GM23338 (cell line): ENCODE measurements at regions not wholly inside any gene's neighbourhood (a gene's known extent, or its start where the extent isn't known, plus 50 kb on each side); places are given as distances from the start of the nearest gene placed in this dataset.

ENCODE experiments used
- EZH2 ChIP-seq: fragments of 200-600 bp; sonication (generic); IDR thresholded peaks from one replicate; pipeline ENCODE4 v1.8.0; 2017; ENCODE audit warnings: antibody characterized with exemption, mild to moderate bottlenecking, low read depth; ENCODE audit not compliant: unreplicated experiment
- ZNF114 ChIP-seq: fragments of 250-450 bp; sonication (Bioruptor Pico); IDR thresholded peaks from 2 replicates; pipeline ENCODE4 v1.5.0; 2020; ENCODE audit warnings: mild to moderate bottlenecking, moderate library complexity
- TF ChIP-seq, protein P1 (sequence below): fragments of 250-450 bp; sonication (Bioruptor Pico); IDR thresholded peaks from 2 replicates; pipeline ENCODE4 v1.5.0; 2020; ENCODE audit warnings: mild to moderate bottlenecking, moderate library complexity

GRCh38 chr11:4190098-4190497 lies 95.5 kb downstream of the RRM1 start (continued):
- TF ChIP-seq, protein P1, sequence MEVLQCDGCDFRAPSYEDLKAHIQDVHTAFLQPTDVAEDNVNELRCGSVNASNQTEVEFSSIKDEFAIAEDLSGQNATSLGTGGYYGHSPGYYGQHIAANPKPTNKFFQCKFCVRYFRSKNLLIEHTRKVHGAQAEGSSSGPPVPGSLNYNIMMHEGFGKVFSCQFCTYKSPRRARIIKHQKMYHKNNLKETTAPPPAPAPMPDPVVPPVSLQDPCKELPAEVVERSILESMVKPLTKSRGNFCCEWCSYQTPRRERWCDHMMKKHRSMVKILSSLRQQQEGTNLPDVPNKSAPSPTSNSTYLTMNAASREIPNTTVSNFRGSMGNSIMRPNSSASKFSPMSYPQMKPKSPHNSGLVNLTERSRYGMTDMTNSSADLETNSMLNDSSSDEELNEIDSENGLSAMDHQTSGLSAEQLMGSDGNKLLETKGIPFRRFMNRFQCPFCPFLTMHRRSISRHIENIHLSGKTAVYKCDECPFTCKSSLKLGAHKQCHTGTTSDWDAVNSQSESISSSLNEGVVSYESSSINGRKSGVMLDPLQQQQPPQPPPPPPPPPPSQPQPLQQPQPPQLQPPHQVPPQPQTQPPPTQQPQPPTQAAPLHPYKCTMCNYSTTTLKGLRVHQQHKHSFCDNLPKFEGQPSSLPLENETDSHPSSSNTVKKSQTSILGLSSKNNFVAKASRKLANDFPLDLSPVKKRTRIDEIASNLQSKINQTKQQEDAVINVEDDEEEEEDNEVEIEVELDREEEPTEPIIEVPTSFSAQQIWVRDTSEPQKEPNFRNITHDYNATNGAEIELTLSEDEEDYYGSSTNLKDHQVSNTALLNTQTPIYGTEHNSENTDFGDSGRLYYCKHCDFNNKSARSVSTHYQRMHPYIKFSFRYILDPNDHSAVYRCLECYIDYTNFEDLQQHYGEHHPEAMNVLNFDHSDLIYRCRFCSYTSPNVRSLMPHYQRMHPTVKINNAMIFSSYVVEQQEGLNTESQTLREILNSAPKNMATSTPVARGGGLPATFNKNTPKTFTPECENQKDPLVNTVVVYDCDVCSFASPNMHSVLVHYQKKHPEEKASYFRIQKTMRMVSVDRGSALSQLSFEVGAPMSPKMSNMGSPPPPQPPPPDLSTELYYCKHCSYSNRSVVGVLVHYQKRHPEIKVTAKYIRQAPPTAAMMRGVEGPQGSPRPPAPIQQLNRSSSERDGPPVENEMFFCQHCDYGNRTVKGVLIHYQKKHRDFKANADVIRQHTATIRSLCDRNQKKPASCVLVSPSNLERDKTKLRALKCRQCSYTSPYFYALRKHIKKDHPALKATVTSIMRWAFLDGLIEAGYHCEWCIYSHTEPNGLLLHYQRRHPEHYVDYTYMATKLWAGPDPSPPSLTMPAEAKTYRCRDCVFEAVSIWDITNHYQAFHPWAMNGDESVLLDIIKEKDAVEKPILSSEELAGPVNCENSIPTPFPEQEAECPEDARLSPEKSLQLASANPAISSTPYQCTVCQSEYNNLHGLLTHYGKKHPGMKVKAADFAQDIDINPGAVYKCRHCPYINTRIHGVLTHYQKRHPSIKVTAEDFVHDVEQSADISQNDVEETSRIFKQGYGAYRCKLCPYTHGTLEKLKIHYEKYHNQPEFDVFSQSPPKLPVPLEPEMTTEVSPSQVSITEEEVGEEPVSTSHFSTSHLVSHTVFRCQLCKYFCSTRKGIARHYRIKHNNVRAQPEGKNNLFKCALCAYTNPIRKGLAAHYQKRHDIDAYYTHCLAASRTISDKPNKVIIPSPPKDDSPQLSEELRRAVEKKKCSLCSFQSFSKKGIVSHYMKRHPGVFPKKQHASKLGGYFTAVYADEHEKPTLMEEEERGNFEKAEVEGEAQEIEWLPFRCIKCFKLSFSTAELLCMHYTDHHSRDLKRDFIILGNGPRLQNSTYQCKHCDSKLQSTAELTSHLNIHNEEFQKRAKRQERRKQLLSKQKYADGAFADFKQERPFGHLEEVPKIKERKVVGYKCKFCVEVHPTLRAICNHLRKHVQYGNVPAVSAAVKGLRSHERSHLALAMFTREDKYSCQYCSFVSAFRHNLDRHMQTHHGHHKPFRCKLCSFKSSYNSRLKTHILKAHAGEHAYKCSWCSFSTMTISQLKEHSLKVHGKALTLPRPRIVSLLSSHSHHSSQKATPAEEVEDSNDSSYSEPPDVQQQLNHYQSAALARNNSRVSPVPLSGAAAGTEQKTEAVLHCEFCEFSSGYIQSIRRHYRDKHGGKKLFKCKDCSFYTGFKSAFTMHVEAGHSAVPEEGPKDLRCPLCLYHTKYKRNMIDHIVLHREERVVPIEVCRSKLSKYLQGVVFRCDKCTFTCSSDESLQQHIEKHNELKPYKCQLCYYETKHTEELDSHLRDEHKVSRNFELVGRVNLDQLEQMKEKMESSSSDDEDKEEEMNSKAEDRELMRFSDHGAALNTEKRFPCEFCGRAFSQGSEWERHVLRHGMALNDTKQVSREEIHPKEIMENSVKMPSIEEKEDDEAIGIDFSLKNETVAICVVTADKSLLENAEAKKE (CRISPR knock-in tag) = no peak
- TF ChIP-seq ZNF114 (CRISPR knock-in tag) (no peak), EZH2 (no peak)
